ENCODE measurements at regions not wholly inside any gene's neighbourhood (a gene's known extent, or its start where the extent isn't known, plus 50 kb on each side); places are given as distances from the start of the nearest gene placed in this dataset.

DNA sequence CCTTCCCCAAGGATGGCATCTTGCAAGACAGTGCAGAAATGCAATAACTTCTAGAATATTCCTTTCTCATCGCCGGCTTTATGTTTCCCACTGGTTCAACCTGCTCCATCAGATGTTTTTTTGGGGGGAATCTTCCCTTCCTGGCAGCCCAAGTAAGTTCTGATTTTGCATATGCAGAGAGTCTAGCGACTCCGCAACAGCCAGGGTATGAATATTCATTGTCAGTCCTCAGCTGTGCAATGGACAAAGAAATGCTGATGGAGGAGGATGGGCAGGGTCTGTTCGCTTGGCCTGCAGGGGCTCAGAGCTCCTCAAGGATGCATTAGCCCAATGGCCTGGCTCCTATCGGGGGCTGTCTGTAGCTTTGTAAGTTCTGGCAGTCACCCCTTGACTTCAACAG is 358.8 kb upstream of the CCL2 start:
- Histone ChIP-seq H3K4me3 (ENCODE audit: low read length in 2 of 2) (no peak overlapping the region), H3K36me3 (ENCODE audit: insufficient read depth, low read length) (no peaks in the 10 kb centered on the region), H3K27me3 (ENCODE audit: insufficient read depth, low read length) (no peaks in the 10 kb centered on the region), H3K9me3 (ENCODE audit: control insufficient read depth in 1 of 2, low read length in 2 of 2) (no peaks in the 10 kb centered on the region), H3K27ac (ENCODE audit: low read depth, low read length) (no peak overlapping the region), H3K4me1 (ENCODE audit: insufficient read depth, low read length) (no peaks in the 10 kb centered on the region)
- Mint-ChIP-seq H3K27me3 (peaks cover 2 to 10% of the 10 kb centered on the region in 2 donors), H3K27ac (no peak overlapping the region), H3K4me1 (no peaks in the 10 kb centered on the region), H3K9me3 (no peaks in the 10 kb centered on the region), H3K36me3 (no peaks in the 10 kb centered on the region), H3K4me3 (no peak overlapping the region)
- intact Hi-C loops (cut with micrococcal nuclease), result no loop called here
- ChIA-PET POLR2A (ENCODE audit: partially characterized antibody) (no interaction called here), CTCF (ENCODE audit: partially characterized antibody) (no interaction called here)
- DNase-seq, result no peak

DNA sequence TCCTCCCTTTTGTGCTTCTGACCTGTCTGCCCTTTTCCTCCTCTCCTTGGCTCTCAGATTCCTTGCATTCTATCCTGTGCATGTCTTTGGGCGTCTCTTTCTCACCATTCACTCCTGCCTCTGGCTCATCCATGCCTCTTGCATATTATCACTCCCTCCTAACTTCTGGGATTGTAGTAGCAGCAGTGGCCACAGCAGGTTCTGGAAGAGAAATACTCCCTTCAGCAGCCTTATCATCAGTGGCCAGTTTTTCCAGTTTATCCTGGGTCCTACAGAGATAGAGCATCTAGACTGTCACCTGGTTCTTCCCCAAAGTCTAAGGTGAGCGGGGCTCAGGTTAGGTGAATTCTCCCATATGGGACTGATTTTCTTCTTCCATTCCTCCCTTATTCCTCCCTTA is 354.0 kb upstream of the CCL2 start:
- H3K36me3 Mint-ChIP-seq, result no peaks in the 10 kb centered on the region
- peaks cover 2 to 8% of the 10 kb centered on the region in 2 donors for H3K27me3 Mint-ChIP-seq
- H3K27ac Mint-ChIP-seq, result no peak overlapping the region
- no peaks in the 10 kb centered on the region for H3K36me3 ChIP-seq (ENCODE audit: insufficient read depth, low read length)
- H3K4me1 ChIP-seq (ENCODE audit: insufficient read depth, low read length), result no peaks in the 10 kb centered on the region
- no peak for DNase-seq
- H3K27me3 ChIP-seq (ENCODE audit: insufficient read depth, low read length), result no peaks in the 10 kb centered on the region
- no peak overlapping the region for H3K4me3 Mint-ChIP-seq
- no peaks in the 10 kb centered on the region for H3K4me1 Mint-ChIP-seq
- H3K27ac ChIP-seq (ENCODE audit: low read depth, low read length), result no peak overlapping the region
- no peak overlapping the region for H3K4me3 ChIP-seq (ENCODE audit: low read length in 2 of 2)
- ChIA-PET CTCF (ENCODE audit: partially characterized antibody) (no interaction called here), POLR2A (ENCODE audit: partially characterized antibody) (interaction anchor here (0.6 kb wide), 1 partner anchor 585 kb away, joined by 3 read pairs; no protein-coding TSS in a partner anchor)
- no peaks in the 10 kb centered on the region for H3K9me3 Mint-ChIP-seq
- no peaks in the 10 kb centered on the region for H3K9me3 ChIP-seq (ENCODE audit: control insufficient read depth in 1 of 2, low read length in 2 of 2)
- intact Hi-C loops (cut with micrococcal nuclease), result no loop called here

DNA sequence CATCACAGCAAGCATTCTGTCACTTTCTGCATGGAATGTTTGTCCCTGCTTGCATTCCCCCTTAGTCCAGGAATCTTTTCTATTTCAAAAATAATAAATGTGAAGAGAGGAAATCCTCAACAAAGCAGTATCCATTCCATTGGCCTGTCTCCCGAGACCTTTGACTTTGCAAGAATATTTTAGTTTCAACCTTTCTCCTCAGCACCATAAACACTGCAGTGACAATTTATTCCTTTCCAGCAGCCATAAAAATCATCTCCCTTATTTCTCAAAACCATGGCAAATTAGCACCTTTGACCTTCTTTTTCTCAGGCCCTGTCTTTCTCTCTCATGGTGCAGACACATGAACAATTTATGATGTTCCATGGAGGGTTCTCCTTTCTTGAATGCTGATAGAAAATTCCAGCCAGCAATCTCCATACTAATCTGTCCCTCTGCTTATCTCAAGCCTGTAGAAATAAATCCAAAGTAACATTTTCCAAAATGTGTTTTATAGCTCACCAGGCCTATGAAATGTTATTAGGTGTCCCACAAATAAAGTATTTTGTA is 352.1 kb upstream of the CCL2 start:
- ChIA-PET POLR2A (ENCODE audit: partially characterized antibody) (no interaction called here), CTCF (ENCODE audit: partially characterized antibody) (no interaction called here)
- Mint-ChIP-seq H3K36me3 (no peaks in the 10 kb centered on the region), H3K9me3 (peaks cover 0 to 2% (median 0%) of the 10 kb centered on the region in 8 donors), H3K4me1 (no peaks in the 10 kb centered on the region), H3K4me3 (no peak overlapping the region), H3K27ac (no peak overlapping the region), H3K27me3 (peaks cover 2 to 8% of the 10 kb centered on the region in 2 donors)
- Histone ChIP-seq H3K27me3 (ENCODE audit: insufficient read depth, low read length) (no peaks in the 10 kb centered on the region), H3K4me1 (ENCODE audit: insufficient read depth, low read length) (no peaks in the 10 kb centered on the region), H3K27ac (ENCODE audit: low read depth, low read length) (no peak overlapping the region), H3K9me3 (ENCODE audit: control insufficient read depth in 1 of 2, low read length in 2 of 2) (no peaks in the 10 kb centered on the region), H3K36me3 (ENCODE audit: insufficient read depth, low read length) (no peaks in the 10 kb centered on the region), H3K4me3 (ENCODE audit: low read length in 2 of 2) (no peak overlapping the region)
- no peak for DNase-seq
- intact Hi-C loops (cut with micrococcal nuclease), result no loop called here

DNA sequence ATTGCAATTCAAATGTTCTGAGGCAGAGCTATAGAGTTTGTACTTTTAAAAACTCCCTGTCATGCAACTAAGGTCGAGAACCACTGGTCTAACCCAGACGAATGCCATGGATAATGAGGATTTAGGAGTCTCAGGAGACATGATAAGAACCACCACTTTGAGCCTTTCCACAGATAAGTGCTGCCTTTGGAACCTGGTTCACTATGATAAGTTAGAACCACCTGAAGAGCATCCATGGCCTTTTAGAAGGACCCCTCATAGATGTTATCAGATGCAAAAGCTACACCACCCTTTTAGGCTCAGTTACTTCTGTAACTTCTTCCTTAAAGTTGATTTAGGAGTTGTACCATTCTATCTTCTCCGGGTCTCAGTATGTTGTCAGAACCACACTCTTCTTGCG is 350.6 kb upstream of the CCL2 start:
- Histone ChIP-seq H3K9me3 (ENCODE audit: control insufficient read depth in 1 of 2, low read length in 2 of 2) (no peaks in the 10 kb centered on the region), H3K36me3 (ENCODE audit: insufficient read depth, low read length) (no peaks in the 10 kb centered on the region), H3K27ac (ENCODE audit: low read depth, low read length) (no peak overlapping the region), H3K4me3 (ENCODE audit: low read length in 2 of 2) (no peak overlapping the region), H3K27me3 (ENCODE audit: insufficient read depth, low read length) (no peaks in the 10 kb centered on the region), H3K4me1 (ENCODE audit: insufficient read depth, low read length) (no peaks in the 10 kb centered on the region)
- Mint-ChIP-seq H3K4me1 (no peaks in the 10 kb centered on the region), H3K27me3 (peaks cover 2 to 8% of the 10 kb centered on the region in 2 donors), H3K9me3 (peaks cover 0 to 2% (median 0%) of the 10 kb centered on the region in 8 donors), H3K27ac (no peak overlapping the region), H3K36me3 (no peaks in the 10 kb centered on the region), H3K4me3 (no peak overlapping the region)
- ChIA-PET POLR2A (ENCODE audit: partially characterized antibody) (no interaction called here), CTCF (ENCODE audit: partially characterized antibody) (no interaction called here)
- intact Hi-C loops (cut with micrococcal nuclease), result no loop called here
- no peak for DNase-seq

DNA sequence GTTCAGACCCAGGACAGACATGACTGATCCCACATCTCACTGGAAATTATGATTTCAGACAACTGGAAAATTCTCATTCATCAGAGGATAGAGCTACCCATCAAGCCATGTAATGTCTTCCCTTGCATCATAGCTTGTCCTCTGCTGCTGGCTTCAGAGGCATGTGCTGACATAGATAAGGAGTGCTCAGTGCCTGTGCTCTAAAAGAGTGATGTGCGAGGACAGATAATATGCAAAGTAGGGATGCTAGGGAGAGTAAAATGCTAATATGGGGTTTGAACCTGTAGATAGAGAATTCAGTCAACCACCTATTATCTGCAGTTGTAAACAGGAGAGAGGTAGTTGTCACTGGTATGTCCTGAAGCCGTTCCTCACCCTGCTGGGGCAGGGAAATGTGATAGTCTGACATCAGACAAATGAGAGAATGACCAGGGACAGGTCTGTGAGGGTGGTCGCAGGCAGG is 349.7 kb upstream of the CCL2 start:
- no peak overlapping the region for H3K27ac ChIP-seq (ENCODE audit: low read depth, low read length)
- no peaks in the 10 kb centered on the region for H3K4me1 Mint-ChIP-seq
- H3K36me3 Mint-ChIP-seq, result no peaks in the 10 kb centered on the region
- no peak for DNase-seq
- H3K36me3 ChIP-seq (ENCODE audit: insufficient read depth, low read length), result no peaks in the 10 kb centered on the region
- ChIA-PET POLR2A (ENCODE audit: partially characterized antibody) (no interaction called here), CTCF (ENCODE audit: partially characterized antibody) (no interaction called here)
- peaks cover 0 to 2% (median 0%) of the 10 kb centered on the region in 8 donors for H3K9me3 Mint-ChIP-seq
- no peaks in the 10 kb centered on the region for H3K4me1 ChIP-seq (ENCODE audit: insufficient read depth, low read length)
- no peaks in the 10 kb centered on the region for H3K27me3 ChIP-seq (ENCODE audit: insufficient read depth, low read length)
- no peaks in the 10 kb centered on the region for H3K9me3 ChIP-seq (ENCODE audit: control insufficient read depth in 1 of 2, low read length in 2 of 2)
- no peak overlapping the region for H3K4me3 Mint-ChIP-seq
- H3K27me3 Mint-ChIP-seq, result peaks cover under 1 to 8% of the 10 kb centered on the region in 2 donors
- no peak overlapping the region for H3K27ac Mint-ChIP-seq
- H3K4me3 ChIP-seq (ENCODE audit: low read length in 2 of 2), result no peak overlapping the region
- intact Hi-C loops (cut with micrococcal nuclease), result no loop called here

DNA sequence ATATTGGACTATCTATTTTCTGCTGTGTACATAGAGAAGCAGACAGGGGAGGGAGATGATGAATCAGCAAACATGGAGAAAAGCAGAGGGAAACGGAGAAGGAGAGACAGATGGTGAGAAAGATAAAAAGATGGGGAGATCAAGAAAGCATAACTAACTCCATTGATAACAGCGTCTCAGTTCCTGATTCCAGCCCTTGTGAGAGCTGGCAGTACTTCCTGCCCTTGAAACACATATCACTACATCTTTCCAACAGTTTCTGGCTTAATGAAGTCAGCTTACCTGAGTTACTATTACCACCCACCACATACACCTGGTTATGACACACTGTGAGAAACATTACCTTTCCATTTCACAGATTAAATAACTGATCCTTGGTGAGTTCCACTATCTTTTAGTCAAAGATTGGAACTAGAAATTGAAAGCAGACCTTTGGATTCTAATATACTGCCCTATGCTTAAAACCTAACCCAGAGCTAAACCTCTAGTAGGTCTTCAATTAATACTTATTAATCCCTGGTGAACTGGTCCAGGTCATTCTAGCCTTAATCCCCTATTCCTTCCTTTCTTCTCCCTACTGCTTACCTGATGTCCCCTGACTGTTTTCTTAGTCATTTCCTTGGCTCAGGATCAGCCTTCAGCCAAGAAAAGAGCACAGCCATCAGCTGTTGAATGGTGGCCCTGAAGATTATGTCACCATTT is 346.6 kb upstream of the CCL2 start:
- intact Hi-C loops (cut with micrococcal nuclease), result no loop called here
- Mint-ChIP-seq H3K36me3 (no peaks in the 10 kb centered on the region), H3K27me3 (peaks cover 0 to 4% of the 10 kb centered on the region in 2 donors), H3K4me3 (no peak overlapping the region), H3K4me1 (no peaks in the 10 kb centered on the region), H3K27ac (no peak overlapping the region), H3K9me3 (peaks cover 0 to 3% (median 0%) of the 10 kb centered on the region in 8 donors)
- no peak for DNase-seq
- CTCF ChIA-PET (ENCODE audit: partially characterized antibody), result no interaction called here
- H3K9me3 ChIP-seq (ENCODE audit: control insufficient read depth in 1 of 2, low read length in 2 of 2), result no peaks in the 10 kb centered on the region
- H3K27me3 ChIP-seq (ENCODE audit: insufficient read depth, low read length), result no peaks in the 10 kb centered on the region
- no peaks in the 10 kb centered on the region for H3K4me1 ChIP-seq (ENCODE audit: insufficient read depth, low read length)
- POLR2A ChIA-PET (ENCODE audit: partially characterized antibody), result no interaction called here
- no peaks in the 10 kb centered on the region for H3K36me3 ChIP-seq (ENCODE audit: insufficient read depth, low read length)
- H3K27ac ChIP-seq (ENCODE audit: low read depth, low read length), result no peak overlapping the region
- H3K4me3 ChIP-seq (ENCODE audit: low read length in 2 of 2), result no peak overlapping the region

DNA sequence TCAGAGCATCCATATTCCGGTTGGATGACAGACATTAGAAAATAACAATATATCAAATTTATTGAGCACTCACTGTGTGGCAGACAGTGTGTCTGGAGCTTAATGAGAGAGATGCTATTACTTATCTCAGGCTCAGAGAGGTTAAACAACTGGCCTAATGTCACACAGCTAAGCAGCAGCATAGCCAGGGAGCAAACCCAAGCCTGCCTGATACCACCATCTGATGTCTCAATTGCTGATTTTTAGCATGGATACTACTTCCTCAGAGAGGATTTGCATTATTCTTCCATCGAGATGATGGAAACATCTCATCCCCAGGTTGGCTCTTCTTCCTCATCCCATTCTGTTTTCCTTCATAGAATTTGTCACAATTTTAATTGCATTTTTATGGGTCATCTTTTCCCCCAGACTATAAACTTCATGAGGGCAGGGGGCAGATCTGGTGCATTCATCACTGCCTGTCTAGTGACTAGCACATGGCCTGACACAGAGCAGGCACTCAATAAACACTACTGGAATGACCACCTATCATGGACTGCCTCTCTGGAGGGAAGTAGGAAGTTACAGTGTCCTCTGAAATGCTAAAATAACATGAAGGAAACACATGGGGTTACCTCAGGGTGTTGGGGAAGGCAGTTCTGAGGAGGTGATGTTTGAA is 344.8 kb upstream of the CCL2 start:
- Mint-ChIP-seq H3K4me3 (no peak overlapping the region), H3K27me3 (peaks cover 0 to 4% of the 10 kb centered on the region in 2 donors), H3K4me1 (peaks cover 0 to under 1% (median 0%) of the 10 kb centered on the region in 4 donors), H3K36me3 (no peaks in the 10 kb centered on the region), H3K27ac (no peak overlapping the region), H3K9me3 (peaks cover 0 to 3% (median 0%) of the 10 kb centered on the region in 8 donors)
- intact Hi-C loops (cut with micrococcal nuclease), result no loop called here
- DNase-seq, result no peak
- Histone ChIP-seq H3K4me1 (ENCODE audit: insufficient read depth, low read length) (no peaks in the 10 kb centered on the region), H3K27me3 (ENCODE audit: insufficient read depth, low read length) (no peaks in the 10 kb centered on the region), H3K36me3 (ENCODE audit: insufficient read depth, low read length) (no peaks in the 10 kb centered on the region), H3K9me3 (ENCODE audit: control insufficient read depth in 1 of 2, low read length in 2 of 2) (no peaks in the 10 kb centered on the region), H3K4me3 (ENCODE audit: low read length in 2 of 2) (no peak overlapping the region), H3K27ac (ENCODE audit: low read depth, low read length) (no peak overlapping the region)
- POLR2A ChIA-PET (ENCODE audit: partially characterized antibody), result no interaction called here
- CTCF ChIA-PET (ENCODE audit: partially characterized antibody), result no interaction called here

Measured in CD4-positive, alpha-beta memory T cell (primary cell).